ENCODE measurements at regions not wholly inside any gene's neighbourhood (a gene's known extent, or its start where the extent isn't known, plus 50 kb on each side); places are given as distances from the start of the nearest gene placed in this dataset.

- TF ChIP-seq CTCF (conservative IDR thresholded peaks at IDR 0.05; ENCODE audit: low read depth in 2 of 2) (no peak), POLR2AphosphoS5 (IDR thresholded peaks at IDR 0.05; ENCODE audit: low read depth) (no peak), EZH2 (IDR thresholded peaks at IDR 0.05; ENCODE audit: low read depth, unreplicated experiment) (no peak), EZH2phosphoT487 (IDR thresholded peaks at IDR 0.05; ENCODE audit: unreplicated experiment) (no peak), STAT1 (IDR thresholded peaks at IDR 0.05; ENCODE audit: unreplicated experiment) (no peak), ETS1 (IDR thresholded peaks at IDR 0.05) (no peak)
These were observed 68.1 kb upstream of the EDNRB start for GRCh38 chr13:77986713-77987112.

Data from GM23338 (cell line).